GM19240 (cell line): ENCODE measurements at regions not wholly inside any gene's neighbourhood (a gene's known extent, or its start where the extent isn't known, plus 50 kb on each side); places are given as distances from the start of the nearest gene placed in this dataset.

ENCODE experiments used
- DNase-seq: peaks from one replicate; pipeline ENCODE4 v3.0.0; 2011; ENCODE audit warnings: low spot score; ENCODE audit not compliant: insufficient read length

DNA sequence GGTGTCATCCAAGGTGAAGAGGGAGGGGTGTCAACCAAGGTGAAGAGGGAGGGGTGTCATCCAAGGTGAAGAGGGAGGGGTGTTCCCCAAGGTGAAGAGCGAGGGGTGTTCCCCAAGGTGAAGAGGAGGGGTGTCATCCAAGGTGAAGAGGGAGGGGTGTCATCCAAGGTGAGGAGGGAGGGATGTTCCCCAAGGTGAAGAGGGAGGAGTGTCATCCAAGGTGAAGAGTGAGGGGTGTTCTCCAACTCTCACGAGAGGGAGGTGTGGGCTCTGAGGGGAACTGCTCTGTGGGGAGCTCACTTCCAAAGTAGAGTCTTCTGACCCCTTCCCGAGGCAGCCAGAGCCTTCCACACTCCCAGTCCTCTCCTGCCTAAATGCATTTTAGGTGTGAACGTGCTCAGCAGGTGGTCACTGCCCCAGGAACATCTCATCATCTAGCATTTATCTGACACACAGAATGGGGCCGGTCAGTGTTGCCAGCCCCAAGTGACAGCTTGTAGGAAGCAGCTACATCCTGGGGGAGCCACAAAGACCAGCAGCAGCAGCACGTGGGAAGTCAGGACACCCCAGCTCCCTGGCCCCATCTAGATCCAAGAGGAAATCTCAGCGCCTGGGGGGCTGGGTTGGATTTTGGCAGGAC is 323.8 kb downstream of the GLRX3 start:
- DNase-seq, result no peak

DNA sequence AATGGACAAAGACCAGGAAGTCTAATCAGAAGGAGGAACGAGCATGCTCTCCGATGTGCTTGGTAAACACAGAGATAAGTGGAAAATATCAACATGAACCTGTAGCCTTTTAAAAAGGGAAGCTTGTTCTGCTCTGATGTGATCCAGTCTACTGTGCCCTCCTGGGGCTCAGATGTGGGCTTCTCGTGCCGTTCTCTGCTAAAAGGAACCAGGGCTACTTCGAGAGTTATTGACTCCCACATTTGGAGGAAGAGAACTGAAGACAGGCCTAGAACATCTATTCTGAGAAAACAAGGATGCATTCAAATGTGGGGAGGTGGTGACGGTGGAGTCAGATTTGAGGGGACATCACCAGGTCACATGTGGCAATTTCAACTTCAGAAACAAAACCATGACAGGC is 325.4 kb downstream of the GLRX3 start:
- no peak for DNase-seq

DNA sequence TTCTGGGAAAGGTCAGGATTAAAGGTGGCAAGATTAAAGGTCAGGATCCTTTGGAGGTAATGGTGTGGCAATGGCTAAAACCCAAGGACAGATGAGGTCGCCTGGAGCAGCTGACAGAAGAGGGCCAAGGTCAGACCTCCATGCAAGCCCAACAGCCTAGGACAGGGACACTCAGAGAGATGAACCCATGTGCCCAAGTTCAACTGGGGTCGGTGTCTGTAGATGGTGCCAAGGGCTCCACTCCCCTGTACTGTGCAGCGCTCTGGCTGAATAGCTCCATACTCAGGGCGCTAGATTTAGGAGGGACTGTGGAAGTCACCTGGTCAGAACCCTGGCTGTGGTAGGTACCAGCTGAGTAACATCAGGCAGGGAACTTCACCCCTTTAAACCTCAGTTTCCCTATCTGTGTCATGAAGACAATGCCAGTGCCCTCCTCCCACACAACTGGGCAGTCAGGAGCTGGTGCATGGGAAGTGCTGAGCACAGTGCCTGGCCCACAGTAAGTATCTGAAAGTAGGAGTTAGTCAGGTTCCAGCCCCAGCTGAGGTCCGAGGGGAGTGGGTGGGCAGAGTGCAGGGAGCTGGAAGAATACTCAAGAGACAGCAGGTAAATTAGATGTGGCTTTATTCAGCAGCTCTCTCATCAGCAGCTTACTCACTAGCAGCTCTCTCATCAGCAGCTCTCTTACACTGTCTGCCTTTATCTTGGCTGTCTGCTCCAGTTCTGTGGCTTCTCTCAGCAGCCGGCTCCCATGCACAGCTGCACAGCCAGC is 327.1 kb downstream of the GLRX3 start:
- DNase-seq, result no peak

DNA sequence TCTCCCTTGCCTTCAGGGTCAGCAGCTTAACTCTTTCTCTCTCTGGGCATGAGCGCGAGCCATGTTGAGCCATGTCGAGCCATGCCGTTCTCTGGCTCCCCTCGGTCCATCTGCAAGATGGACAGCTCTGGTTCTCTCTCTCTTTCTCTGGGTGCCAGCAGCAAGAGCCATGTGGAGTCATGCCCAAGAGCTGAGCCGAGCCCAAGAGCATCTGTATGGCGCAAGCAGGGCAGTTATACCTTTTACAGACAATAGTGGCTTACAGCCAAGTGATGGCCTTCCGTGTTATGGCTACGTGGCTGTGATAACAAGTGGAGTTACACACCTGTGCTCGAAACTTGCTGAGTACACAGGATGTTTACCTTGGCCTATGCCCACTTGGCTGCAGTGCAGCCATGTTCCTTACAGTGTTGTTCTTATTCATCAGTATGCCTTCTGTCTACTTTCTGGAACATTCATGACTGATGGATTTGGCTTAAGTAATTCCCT is 327.7 kb downstream of the GLRX3 start:
- DNase-seq, result no peak

DNA sequence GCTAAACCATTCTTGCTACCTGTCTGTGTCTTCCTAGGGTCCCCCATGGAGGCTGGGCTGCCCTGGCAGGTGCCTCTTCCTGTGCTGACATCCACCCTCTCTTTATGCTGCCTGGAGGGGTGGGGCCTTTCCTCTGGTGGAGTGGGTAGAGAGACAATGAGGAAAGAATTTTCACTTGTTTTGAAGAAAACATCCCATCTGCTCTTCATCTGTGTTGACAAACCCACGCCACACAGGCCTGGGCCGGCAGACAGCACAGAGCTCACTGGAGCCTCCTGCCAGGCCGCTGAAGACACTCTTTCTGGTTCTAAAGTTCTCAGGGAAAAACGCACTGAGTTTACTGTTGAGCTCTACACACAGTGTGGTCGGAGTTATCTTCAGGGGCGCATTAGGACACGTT is 328.2 kb downstream of the GLRX3 start:
- no peak for DNase-seq

DNA sequence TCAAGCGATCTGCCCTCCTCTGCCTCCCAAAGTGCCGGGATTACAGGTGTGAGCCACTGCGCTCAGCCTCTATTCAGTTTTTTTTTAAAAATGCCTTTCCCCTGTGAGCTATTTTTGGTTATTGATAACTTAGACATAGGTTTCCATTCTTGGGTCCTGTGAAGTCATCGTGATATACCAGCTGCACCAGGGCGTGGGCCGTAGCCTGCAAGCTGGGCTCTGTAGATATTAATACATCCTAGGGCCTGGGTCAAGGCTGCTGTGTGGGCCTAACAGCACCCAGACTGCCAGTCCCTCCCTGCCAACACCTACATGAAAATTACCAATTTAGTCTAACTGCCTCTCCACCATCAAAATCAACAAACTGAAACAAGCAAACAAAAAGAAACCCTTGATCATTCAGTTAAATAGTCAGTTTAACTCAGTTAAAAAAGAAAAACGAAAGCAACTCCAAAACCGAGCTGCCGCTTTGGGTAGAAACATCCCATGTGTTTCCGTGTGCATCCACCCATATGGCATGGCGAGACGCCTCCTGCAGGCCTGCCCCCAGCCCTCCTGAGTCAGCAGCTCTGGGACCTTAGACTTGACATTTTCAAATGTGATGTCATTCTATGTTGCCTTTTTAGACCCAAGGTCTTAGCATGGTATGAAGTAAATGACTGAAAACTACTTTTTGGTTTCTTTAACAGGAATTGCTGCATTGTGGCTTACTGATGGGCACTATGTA is 330.2 kb downstream of the GLRX3 start:
- no peak for DNase-seq

DNA sequence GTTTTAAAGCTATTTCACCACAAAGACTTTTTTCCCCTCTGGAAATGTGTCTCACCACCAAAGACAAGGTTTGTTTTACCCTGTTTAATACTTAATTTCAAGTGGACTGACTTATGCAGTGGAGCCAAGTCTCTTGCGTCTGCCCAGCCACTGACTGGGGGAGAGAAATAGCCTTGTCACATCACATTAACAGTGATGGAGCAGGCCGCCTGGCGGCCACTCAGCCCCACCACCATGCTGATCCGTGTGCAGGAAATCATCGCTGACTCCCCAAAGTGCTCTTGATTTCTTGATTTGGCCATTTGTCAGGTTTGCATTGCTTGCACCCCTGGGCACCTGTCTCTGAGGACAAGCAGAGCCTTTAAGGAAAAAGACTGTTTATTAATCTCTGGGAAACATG is 334.1 kb downstream of the GLRX3 start:
- DNase-seq, result no peak

DNA sequence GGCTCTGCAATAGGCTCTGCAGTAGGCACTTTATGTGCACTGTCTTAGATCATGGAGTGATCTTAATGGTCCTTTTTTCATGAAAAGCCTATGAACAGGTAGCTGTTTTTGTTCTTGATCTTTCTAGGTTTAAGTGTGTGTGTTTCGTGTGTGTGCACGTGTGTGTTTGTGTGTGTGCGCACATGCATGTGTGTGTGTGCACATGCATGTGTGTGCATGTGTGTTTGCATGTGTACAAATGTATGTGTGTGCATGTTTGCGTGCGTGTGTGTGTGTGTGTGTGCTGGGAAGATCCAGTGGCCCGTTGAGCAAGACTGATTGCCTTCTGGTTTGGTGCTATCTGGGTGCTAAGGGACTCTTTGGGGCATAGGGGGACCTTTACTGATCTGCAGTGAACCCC is 334.8 kb downstream of the GLRX3 start:
- no peak for DNase-seq

DNA sequence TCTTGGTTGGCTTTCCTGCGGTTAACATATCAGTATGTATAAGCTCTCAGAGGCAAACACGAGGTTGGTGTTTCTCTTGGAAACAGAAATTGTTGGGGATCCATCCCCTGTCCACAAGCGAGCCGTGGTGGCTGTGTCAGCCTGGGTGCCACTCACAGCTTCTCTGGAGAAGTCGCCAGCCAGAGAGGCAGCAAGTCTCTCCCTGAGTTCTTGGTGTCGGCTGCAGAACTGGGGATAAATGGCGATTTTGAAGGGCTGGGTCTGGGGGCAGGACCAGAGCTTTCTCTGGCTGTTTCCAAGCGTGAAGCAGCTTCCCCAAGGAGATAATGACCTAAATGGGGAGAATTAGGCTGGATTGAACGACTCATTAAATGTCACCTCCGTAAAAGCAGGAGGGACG is 335.3 kb downstream of the GLRX3 start:
- no peak for DNase-seq

DNA sequence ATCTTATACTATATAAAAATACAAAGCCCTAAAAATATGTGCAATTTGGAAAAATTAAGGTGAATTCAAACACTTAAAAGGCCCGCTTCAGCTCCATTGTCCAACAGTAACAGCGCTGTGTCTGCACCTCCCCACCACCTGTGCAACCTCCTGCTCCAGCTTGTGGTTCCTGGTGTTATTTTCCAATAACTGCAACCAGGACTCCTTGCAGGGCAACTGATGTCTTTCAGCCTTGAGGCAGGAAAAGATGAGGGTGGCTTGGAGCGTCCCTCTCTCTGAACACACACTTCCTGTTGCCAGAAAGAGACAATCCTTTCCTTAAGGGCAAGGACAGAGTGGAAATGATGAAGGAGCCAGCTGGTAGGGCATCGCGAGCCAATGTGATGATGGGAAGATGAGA is 336.0 kb downstream of the GLRX3 start:
- DNase-seq, result no peak

DNA sequence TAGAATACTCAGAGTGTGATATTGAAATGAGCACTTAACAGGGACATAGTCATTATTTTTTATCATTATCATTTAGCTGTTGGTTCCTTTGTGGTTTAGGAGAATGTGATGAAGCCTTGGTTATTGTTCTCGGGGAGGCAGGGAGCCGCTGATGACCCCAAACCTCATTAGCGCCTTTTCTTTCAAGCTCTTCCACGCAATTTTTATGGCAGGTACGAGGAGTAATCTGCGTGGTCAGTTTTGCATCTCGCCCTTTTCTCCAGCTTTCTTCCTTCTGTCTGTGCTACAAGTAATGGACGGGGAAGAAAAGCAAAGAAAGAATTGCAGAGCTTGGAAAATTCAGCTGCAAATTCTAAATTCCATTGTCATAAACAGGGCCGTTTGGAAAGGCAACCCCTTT is 338.4 kb downstream of the GLRX3 start:
- DNase-seq, result no peak

DNA sequence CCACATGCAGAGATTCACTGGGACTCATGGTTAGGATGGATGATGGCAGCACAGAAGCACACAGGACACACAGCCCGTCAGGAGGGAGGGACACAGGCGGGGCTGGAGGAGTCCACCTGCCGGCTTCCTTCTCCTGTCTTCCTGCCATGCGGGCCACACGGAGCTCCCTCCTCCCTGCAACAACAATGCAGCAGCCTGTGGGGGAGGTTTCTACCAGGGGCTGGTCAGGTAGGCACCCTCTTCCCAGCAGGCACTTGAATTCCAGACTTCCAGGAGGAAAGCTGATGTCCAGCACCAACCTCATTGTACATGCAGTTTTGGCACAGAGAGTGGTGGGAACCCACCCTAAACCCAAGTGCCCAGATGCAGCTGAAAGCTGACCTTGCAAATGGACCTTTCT is 341.2 kb downstream of the GLRX3 start:
- no peak for DNase-seq

DNA sequence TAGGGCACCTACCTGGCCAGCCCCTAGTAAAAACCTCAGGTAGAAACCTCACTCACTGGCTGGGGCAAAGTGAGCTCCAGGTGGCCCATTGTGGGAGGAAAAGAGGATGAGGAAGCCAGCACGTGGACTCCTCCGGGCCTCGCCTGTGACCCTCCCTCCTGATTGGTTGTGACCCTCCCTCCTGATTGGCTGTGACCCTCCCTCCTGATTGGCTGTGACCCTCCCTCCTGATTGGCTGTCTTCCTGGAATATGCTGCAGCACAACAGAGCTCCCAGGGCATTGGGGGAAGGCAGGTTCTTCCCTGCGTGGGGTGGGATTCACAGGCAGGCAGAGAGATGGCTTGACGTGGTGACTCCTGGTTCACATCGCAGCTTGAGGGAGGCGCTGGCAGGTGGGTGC is 343.0 kb downstream of the GLRX3 start:
- no peak for DNase-seq

DNA sequence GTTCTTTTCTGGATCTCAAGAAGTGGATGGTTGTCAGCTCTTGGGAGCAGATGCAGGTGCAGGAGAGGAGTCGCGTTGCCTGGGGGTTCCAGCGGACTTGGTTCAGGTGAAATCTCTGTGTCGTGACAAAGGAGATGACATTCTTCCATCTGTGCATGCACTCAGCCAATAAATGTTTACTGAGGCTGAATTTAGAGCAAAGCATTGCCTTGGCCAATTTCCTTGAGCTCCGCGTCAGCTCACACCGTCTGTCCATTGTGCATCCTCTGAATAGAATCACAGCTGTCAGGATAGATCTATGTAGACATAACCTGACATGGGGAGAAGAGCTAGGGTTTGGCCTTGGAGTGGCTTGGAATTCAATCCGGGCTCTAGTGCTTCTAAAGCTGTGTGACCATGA is 343.7 kb downstream of the GLRX3 start:
- no peak for DNase-seq

DNA sequence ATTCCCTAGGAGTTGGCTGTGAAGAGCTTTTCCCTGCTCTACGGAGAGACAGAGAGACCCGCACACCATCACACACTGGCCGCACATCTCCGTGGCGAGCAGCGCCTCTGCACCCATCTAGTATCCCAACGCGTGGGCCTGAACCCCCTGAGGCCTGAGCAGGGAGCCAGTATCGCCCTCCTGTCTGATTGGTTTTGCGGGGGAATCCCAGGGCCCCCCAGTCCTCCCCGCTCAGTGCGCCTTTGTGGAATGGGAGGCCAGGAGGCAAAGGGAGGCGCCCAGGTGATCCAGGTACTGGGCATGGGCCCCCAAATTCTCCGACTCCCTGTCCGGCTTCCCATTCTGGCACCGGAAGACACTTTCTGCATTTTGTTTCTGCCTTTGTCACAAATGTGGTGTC is 344.3 kb downstream of the GLRX3 start:
- no peak for DNase-seq

DNA sequence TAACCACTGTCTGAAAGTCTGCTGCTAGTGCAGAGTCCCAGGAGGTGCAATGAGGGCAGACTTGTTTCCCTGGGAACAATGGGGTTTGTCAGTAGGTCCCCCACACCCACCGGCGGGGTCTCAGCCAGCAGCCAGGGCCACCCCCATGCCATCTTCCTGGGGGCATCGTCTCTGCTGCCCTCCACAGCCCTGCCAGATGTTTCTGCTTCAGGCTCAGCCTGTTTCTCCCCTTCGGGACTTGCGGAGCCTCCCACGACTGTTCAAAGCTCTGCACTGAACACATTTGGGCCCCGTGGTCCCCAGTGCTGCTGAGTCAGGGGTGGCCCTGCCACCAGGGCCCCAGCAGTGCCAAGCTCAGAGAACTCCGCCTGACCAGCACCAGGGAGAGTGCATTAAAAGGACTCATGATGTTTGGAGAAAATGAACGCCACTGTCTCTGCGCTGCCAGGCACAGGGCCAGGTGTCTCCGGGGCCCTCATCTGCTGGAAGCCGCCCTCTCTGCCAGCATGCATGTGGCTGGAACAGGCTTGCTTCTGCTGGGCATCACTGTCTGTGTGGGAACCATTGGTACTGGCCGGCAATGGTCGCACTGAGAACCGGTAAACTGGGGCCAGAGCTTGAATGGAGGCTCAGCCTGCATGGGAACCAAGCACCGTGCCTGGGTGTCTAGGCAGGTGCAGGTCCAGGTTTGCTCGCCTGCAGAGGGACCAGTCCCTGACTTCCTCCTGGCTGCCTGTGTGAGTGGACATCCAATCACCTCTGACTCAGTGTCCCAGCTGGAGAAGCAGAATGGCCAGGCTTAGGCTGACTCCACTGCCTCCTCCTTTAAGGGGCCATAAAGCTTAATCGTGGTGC is 345.1 kb downstream of the GLRX3 start:
- DNase-seq, result no peak

DNA sequence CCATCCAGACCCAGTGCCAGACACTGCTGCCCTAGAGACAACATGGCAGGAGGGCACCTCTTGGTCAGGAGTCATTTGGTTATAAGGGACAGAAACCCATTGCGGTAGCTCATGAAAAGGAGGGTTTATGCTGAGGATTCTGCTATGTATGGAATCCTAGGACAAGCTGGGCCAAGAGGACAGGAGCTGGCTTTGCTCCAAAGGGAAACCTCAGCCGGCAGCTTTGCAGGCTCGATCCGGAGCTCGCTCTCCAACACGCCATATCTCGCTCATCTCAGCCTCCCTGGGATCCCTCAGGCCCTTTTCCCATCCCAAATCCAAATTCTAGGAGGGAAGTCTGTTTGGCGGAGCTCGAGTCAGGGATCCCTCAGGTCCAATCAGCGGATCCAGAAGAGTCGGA is 345.7 kb downstream of the GLRX3 start:
- no peak for DNase-seq

DNA sequence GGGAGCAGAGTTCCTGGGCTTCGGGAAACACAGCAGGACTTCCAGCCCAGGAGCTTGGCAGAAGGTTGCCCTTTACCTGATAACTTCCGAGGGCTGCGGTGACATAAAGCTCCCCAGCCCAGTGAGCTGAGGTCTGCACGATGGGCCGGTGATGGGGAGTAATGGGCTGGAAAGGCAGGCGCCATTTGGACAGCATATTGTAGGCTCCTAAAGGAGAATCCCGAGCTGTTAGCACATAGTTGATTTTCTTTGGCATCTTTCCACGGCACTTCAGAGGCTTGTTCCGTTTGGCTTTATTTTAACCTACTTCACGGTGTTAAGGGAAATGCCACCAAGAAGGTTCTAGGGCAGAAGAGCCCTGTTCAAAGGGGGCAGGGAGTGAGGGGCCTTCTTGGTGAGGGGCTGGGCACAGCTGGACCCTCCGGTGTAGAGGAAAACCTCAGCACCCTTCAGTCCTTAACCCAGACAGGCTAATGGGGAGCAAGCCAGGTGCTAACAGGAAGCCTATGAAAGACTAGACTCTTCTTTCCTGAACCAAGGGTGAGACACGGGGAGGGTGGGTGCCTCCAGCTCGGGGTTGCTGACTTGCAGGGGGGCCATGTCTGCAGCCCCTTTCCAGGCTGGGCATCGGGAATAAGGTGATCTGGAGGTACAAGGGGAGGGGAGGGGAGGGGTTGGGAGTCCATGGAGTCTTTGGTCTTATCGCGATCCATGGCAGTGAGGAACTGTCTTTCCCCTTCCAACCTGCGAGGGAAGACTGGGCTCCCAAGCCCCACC is 347.7 kb downstream of the GLRX3 start:
- no peak for DNase-seq

DNA sequence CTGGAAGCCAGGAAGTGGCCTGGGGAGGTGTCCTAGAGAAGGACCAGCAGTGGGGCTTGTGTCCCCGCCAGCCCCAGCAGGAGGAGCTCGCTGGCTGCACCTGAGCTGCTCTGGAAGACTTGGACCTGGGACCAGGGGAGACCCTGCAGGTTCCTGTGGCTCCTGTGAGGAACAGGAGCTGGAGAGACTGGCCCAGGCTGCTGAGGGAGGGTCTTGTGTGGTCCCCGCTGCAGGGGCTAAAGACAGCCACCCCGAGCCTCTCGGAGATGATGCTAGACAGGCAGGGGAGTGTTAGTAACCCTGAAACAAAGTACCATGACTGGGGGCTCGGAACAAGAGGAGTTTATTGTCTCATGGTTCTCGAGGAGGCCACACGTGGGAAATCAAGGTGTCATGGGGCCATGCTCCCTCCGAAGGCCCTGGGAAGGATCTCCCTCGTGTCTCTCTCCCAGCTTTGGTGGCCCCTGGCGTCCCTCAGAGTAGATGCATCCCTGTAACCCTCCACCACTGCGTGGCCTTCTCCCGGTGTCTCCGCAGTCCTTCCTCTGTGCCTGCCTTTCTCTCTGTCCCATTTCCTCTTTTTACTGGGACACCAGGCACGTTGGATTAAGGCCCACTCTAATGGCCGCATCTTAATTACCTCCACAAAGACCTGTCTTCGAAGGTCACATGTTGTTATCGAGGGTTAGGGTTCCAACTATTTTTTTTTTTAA is 348.4 kb downstream of the GLRX3 start:
- DNase-seq, result no peak
